ENCODE measurements at regions not wholly inside any gene's neighbourhood (a gene's known extent, or its start where the extent isn't known, plus 50 kb on each side); places are given as distances from the start of the nearest gene placed in this dataset.

DNA sequence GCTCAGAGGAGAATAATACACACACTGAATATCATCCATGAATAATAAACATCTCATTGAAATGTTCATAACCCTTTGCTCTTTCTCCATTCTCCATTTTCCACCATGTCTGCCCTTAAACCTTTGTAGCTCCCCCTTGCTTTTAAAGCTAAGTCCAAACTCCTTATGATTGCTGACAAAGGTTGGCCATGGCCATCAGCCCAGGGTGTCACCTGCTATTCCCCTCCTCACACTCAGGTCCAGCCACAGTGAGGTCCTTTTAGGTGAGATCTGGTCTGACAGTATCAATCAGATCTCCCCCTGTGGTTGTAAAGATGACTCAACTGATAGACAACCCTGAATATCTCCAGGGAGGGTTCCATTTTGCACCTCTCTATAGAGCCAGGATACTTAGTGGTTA is 181.5 kb upstream of the PDE1C start:
- no peak for DNase-seq (ENCODE audit: low read depth)
- H3K4me3 ChIP-seq (ENCODE audit: low read length): no peak overlapping the region
- no peak for TF ChIP-seq CTCF (conservative IDR thresholded peaks at IDR 0.05; ENCODE audit: low read depth, low read length)

- DNase-seq (ENCODE audit: low read depth): peak; percentile 78
- TF ChIP-seq CTCF (conservative IDR thresholded peaks at IDR 0.05; ENCODE audit: low read depth, low read length): no peak
- no peak overlapping the region for H3K4me3 ChIP-seq (ENCODE audit: low read length)
Measured at GRCh38 chr7:32250471-32251260, 180.5 kb upstream of the PDE1C start.

- DNase-seq (ENCODE audit: low read depth): no peak
- no peak for TF ChIP-seq CTCF (conservative IDR thresholded peaks at IDR 0.05; ENCODE audit: low read depth, low read length)
- no peak overlapping the region for H3K4me3 ChIP-seq (ENCODE audit: low read length)
Measured at GRCh38 chr7:32250003-32250402, 179.8 kb upstream of the PDE1C start.

DNA sequence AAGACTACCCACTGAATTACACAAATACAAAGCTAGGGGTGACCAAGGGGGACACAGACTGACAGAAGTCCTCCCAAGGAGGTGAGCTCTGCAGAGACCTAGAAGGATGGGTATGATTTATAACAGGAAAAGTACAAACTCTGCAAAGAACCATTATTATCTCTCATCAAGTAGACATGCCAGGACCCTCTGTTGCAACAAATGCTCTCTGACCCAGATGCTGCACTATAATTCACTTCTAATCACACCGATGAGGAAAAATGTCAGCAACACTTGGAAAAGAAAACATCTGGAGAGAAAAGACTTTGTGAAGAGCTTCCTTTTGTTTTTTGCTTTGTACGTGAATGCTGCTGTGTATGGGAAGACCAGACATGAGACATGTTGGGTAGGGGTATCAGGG is 178.3 kb upstream of the PDE1C start:
- DNase-seq (ENCODE audit: low read depth): no peak
- no peak for TF ChIP-seq CTCF (conservative IDR thresholded peaks at IDR 0.05; ENCODE audit: low read depth, low read length)

DNA sequence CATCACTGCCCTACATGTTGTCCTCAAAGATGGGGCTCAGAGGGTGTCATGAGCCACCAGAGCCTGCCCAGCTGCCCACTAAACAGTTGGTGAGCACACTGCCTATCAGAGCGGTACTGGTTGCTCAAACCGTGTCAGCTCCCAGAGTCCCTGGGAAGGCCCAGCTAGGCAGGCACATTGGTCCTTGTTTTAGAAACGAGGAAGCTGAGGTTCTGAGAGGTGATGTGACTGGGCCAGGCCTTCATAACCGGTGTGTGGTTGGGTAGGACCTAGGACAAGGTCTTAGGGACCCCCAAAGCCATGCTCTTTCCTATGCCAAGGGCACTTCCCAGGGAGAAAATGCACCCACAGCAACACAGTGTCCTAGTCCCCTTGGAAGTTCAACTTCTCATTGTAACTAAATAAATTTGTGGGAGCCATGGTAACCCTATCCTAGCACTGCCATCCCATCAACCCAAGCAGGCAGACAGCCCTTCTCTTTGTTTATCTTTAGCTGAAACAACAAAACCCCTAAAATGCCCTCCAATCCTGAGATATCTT is 174.7 kb upstream of the PDE1C start:
- no peak overlapping the region for H3K4me3 ChIP-seq (ENCODE audit: low read length)
- DNase-seq (ENCODE audit: low read depth): no peak
- TF ChIP-seq CTCF (conservative IDR thresholded peaks at IDR 0.05; ENCODE audit: low read depth, low read length): no peak

More for the DNA sequence above, 178.3 kb upstream of the PDE1C start:
- H3K4me3 ChIP-seq (ENCODE audit: low read length): no peak overlapping the region

DNA sequence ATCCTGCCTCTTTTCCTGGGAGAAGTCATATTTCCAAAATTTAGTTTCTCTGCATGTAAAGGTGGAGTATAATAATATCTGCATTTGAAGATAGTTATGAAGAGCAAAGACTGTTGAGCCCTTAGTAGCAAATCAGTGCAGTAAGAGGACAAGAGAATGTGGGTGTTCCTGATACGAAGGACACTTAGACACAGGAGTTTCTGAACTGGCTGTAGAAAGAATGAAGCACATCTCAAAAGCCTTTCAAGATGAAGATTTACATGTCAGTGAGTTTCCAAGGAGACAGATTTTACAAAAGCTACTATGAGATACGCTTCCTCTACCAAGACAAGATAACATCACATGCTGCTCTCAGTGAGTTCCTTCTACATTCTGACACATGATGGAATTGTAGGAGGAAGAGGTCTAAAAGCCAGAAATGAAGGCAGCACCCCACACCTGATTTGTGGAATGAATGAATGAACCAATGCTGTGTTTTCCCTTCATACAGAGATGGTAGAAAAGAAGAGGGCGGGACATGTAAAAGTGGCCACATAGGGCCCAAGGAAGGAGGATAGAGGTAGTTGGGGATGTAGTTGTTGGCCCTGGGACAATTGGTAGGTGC is 173.6 kb upstream of the PDE1C start:
- TF ChIP-seq CTCF (conservative IDR thresholded peaks at IDR 0.05; ENCODE audit: low read depth, low read length): no peak
- no peak for DNase-seq (ENCODE audit: low read depth)
- H3K4me3 ChIP-seq (ENCODE audit: low read length): no peak overlapping the region

- no peak overlapping the region for H3K4me3 ChIP-seq (ENCODE audit: low read length)
- TF ChIP-seq CTCF (conservative IDR thresholded peaks at IDR 0.05; ENCODE audit: low read depth, low read length): no peak
- no peak for DNase-seq (ENCODE audit: low read depth)
Measured at GRCh38 chr7:32242436-32242835, 172.2 kb upstream of the PDE1C start.

Measured in retinal pigment epithelial cell (primary cell).